Astrocyte of the cerebellum (primary cell): ENCODE measurements at regions not wholly inside any gene's neighbourhood (a gene's known extent, or its start where the extent isn't known, plus 50 kb on each side); places are given as distances from the start of the nearest gene placed in this dataset.

Source experiments
- DNase-seq: peaks from one replicate; pipeline ENCODE4 v3.0.0-alpha.2; 2011; ENCODE audit warnings: low read depth
- H3K4me3 ChIP-seq: 2 replicates; pipeline ENCODE4 v1.5.1; 2011; ENCODE audit warnings: mild to moderate bottlenecking, low read depth, low read length, moderate library complexity
- in situ Hi-C: cut with HindIII; loops from 2 replicates; pipeline ENCODE4 v1.10.0; 2017; ENCODE audit warnings: low sequenced_read_pairs
- TF ChIP-seq, protein P1 (sequence below): IDR thresholded peaks from 2 replicates; pipeline ENCODE4 v1.5.1; 2012; ENCODE audit warnings: low read length, low read depth, moderate library complexity, mild to moderate bottlenecking; ENCODE audit errors: missing control alignments

DNA sequence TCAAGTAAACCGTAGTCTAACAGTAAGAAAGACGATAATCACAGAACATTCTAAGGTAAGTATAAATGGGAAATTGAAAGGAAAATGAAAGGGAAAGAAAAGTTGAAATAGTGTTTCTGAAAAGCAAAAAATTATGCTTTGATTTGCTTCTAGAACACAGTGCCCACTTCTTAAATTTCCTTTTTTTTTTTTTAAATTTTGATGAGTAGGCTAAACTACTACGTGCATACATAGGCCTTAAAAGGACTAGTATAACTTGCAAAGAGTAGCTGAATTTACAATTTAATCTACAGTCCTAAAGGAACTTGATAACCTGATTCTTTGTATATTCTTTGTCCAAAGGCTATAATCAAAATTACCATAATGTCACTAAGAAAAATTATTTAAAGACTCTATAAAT, 325.3 kb downstream of the PAX3 start:
- no peak overlapping the region for H3K4me3 ChIP-seq
- no peak for DNase-seq
- TF ChIP-seq, protein P1, sequence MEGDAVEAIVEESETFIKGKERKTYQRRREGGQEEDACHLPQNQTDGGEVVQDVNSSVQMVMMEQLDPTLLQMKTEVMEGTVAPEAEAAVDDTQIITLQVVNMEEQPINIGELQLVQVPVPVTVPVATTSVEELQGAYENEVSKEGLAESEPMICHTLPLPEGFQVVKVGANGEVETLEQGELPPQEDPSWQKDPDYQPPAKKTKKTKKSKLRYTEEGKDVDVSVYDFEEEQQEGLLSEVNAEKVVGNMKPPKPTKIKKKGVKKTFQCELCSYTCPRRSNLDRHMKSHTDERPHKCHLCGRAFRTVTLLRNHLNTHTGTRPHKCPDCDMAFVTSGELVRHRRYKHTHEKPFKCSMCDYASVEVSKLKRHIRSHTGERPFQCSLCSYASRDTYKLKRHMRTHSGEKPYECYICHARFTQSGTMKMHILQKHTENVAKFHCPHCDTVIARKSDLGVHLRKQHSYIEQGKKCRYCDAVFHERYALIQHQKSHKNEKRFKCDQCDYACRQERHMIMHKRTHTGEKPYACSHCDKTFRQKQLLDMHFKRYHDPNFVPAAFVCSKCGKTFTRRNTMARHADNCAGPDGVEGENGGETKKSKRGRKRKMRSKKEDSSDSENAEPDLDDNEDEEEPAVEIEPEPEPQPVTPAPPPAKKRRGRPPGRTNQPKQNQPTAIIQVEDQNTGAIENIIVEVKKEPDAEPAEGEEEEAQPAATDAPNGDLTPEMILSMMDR: no peak
- in situ Hi-C loops: no loop called here

DNA sequence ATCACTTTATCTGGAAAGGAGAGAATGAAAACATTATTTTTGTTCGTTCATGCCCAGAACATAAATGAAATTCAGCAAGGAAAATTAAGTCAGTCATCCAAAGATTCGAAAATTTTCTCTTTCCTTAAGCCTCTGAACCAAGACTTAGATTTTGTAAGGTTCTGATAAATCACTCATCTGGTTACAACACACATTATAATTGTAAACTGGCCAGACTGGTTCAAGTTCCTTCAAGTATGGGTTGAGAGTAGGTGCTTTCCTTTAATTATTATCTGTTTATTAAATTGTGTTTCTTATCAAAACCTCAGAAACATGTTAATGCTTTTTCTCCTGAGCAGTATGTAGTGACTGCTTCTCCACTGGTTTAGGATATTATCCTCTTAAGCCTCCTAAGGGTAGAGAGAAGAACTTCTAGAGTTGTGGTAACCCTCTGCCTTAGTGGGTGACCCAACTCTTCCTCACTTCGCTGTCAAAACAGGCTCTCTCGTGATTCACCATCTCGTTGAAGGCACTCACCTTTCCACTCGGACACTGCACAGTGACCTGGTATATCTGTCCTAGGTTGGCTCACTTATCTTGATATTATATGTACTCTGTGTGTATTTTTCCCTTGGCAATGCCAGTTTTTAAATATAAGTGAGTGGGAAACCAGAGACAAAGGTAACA, 325.9 kb downstream of the PAX3 start:
- TF ChIP-seq, protein P1: no peak
- in situ Hi-C loops: no loop called here
- DNase-seq: no peak
- no peak overlapping the region for H3K4me3 ChIP-seq

DNA sequence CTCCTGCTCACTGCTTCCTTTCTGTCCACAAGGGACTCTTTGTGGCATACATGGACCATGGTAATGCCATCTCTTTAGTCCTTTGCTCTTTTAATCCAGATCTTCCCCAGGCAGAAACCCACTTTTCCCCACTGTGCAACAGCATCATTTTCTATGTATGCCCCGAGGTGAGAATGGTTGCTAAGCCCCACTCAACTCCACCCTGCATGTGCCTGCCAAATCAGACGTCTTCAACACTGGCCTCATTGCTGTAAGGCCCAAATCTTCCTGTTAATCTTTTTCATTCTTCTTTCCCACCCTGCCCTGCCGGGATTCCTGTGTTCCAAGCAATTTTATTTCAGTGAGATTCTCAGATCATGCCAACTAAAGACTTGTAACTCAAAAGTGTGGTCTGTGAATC, 328.4 kb downstream of the PAX3 start:
- DNase-seq: no peak
- TF ChIP-seq, protein P1: no peak
- in situ Hi-C loops: no loop called here
- no peak overlapping the region for H3K4me3 ChIP-seq

DNA sequence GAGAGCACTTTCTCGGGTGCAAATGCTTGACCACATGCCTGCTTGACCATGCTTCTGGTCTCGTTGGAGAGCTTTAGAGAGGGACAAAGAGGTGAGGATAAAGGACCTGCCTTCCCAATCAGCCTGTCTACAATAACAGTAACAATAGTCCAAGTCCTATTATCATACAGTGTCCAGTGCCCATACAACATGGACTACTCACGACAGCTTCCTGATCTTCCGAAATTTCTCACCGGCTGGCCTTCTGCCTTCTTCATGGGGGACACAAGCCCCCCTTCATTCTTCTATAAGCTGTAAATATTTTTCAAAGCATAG, 329.0 kb downstream of the PAX3 start:
- DNase-seq: no peak

DNA sequence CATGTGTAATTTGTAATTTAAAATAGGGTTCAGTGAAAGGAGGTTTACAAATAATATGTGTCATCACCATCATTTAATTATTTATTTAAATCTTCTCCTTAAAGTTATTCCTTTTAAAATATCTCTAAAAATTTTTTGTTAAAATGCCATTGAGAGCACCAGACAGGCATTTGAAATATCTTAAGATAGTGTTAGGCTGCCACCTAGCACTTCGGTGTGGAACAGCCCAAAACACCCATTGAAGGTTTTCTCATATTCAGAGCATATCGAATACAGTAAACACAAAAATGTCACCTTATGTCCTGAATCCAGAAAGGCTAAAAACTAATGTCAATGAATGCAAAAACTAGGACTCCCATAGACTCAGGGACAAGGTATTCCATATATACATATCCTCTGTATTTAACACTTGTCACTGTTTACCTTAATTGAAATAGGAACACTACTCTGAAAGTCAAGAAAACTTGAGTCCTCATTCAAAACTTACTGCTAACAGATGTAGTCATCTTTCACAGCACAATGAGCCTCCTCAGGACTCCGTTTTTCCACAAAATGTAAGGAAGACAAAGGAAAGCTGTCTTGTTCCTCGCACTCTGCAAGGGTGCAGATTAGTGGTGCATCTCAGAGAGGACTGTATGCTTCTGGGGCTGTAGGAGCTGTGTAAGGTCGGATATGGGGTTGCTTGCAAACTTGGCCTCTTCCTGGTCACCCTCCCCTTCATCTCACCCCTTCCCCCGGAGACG, 329.5 kb downstream of the PAX3 start:
- TF ChIP-seq, protein P1: peak; percentile 78
- no peak overlapping the region for H3K4me3 ChIP-seq
- in situ Hi-C loops: no loop called here
- DNase-seq: peak; percentile 39

More for the DNA sequence above, 329.0 kb downstream of the PAX3 start:
- no peak overlapping the region for H3K4me3 ChIP-seq
- in situ Hi-C loops: no loop called here
- TF ChIP-seq, protein P1: no peak

DNA sequence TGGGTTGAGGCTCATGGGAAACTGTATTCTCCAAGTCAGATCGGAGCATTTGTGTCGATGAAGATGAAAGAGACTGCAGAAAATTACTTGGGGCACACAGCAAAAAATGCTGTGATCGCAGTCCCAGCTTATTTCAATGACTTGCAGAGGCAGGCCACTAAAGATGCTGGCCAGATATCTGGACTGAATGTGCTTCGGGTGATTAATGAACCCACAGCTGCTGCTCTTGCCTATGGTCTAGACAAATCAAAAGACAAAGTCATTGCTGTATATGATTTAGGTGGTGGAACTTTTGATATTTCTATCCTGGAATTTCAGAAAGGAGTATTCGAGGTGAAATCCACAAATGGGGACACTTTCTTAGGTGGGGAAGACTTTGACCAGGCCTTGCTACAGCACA, 336.6 kb downstream of the PAX3 start:
- TF ChIP-seq, protein P1: no peak
- in situ Hi-C loops: no loop called here
- DNase-seq: no peak
- no peak overlapping the region for H3K4me3 ChIP-seq
